ENCODE measurements at regions not wholly inside any gene's neighbourhood (a gene's known extent, or its start where the extent isn't known, plus 50 kb on each side); places are given as distances from the start of the nearest gene placed in this dataset.

GRCh38 chr20:33917831-33918525 lies 75.7 kb upstream of the RALY start:
- Histone ChIP-seq H3K4me1 (no peaks in the 10 kb centered on the region), H3K36me3 (no peaks in the 10 kb centered on the region), H3K27me3 (no peaks in the 10 kb centered on the region), H3K4me3 (no peak overlapping the region), H3K27ac (no peak overlapping the region), H3K9me3 (no peaks in the 10 kb centered on the region)
- 63% methylated on average over 6 of the region's 6 CpGs for WGBS (ENCODE audit: insufficient coverage, low coverage, low lambda C conversion rate, missing lambda C conversion rate)
- intact Hi-C loops (cut with DNase I): loop anchor here in 1 of 2 donors (10.0 kb wide), 1 partner anchor 157 kb away; no protein-coding TSS in a partner anchor
- TF ChIP-seq CTCF (IDR thresholded peaks at IDR 0.05) (no peak), POLR2A (IDR thresholded peaks at IDR 0.05) (no peak)
- ATAC-seq (no peak), DNase-seq (no peak)

- intact Hi-C loops (cut with DNase I): loop anchor here in 1 of 2 donors (10.0 kb wide), 1 partner anchor 156 kb away; no protein-coding TSS in a partner anchor
- WGBS (ENCODE audit: insufficient coverage, low coverage, low lambda C conversion rate, missing lambda C conversion rate): 86% methylated on average over 5 of the region's 5 CpGs
- DNase-seq (no peak), ATAC-seq (no peak)
- no peak overlapping the region for H3K27ac ChIP-seq
- H3K27me3 ChIP-seq: no peaks in the 10 kb centered on the region
- TF ChIP-seq POLR2A (IDR thresholded peaks at IDR 0.05): no peak
- no peak for TF ChIP-seq CTCF (IDR thresholded peaks at IDR 0.05)
- no peaks in the 10 kb centered on the region for H3K4me1 ChIP-seq
- no peaks in the 10 kb centered on the region for H3K36me3 ChIP-seq
- H3K4me3 ChIP-seq: no peak overlapping the region
- no peaks in the 10 kb centered on the region for H3K9me3 ChIP-seq
Measured at GRCh38 chr20:33918662-33919061, 75.0 kb upstream of the RALY start.

- no peak overlapping the region for H3K27ac ChIP-seq
- DNase-seq (no peak), ATAC-seq (no peak)
- H3K9me3 ChIP-seq: no peaks in the 10 kb centered on the region
- 65% methylated on average over 5 of the region's 5 CpGs for WGBS (ENCODE audit: insufficient coverage, low coverage, low lambda C conversion rate, missing lambda C conversion rate)
- H3K4me1 ChIP-seq: no peaks in the 10 kb centered on the region
- no peaks in the 10 kb centered on the region for H3K27me3 ChIP-seq
- intact Hi-C loops (cut with DNase I): loop anchor here in 1 of 2 donors (10.0 kb wide), 1 partner anchor 155 kb away; no protein-coding TSS in a partner anchor
- no peak for TF ChIP-seq POLR2A (IDR thresholded peaks at IDR 0.05)
- no peak for TF ChIP-seq CTCF (IDR thresholded peaks at IDR 0.05)
- H3K4me3 ChIP-seq: no peak overlapping the region
- H3K36me3 ChIP-seq: no peaks in the 10 kb centered on the region
Measured at GRCh38 chr20:33919653-33920052, 74.1 kb upstream of the RALY start.

- Histone ChIP-seq H3K4me1 (no peaks in the 10 kb centered on the region), H3K36me3 (no peaks in the 10 kb centered on the region), H3K4me3 (no peak overlapping the region), H3K9me3 (no peaks in the 10 kb centered on the region), H3K27me3 (no peaks in the 10 kb centered on the region), H3K27ac (no peak overlapping the region)
- WGBS (ENCODE audit: insufficient coverage, low coverage, low lambda C conversion rate, missing lambda C conversion rate): 71% methylated on average over 3 of the region's 3 CpGs
- TF ChIP-seq CTCF (IDR thresholded peaks at IDR 0.05): no peak
- TF ChIP-seq POLR2A (IDR thresholded peaks at IDR 0.05): no peak
- ATAC-seq: no peak
- intact Hi-C loops (cut with DNase I): no loop called here
- DNase-seq: no peak
Measured at GRCh38 chr20:33922224-33922623, 71.5 kb upstream of the RALY start.
